HCT116 (cell line): ENCODE measurements at regions not wholly inside any gene's neighbourhood (a gene's known extent, or its start where the extent isn't known, plus 50 kb on each side); places are given as distances from the start of the nearest gene placed in this dataset.

Experiments
- ATAC-seq: fragments of 200-7000 bp; cut with Tn5 transposase; 2 replicates; pipeline ENCODE4 v1.9.1; 2020; ENCODE audit warnings: mild to moderate bottlenecking, moderate library complexity
- BruUV-seq: library from RNA; stranded (reverse); fragments of 400-500 nt; replicated peaks from 2 replicates; lab custom pipeline; 2021; lab: Mats Ljungman, UMichigan
- CTCF ChIA-PET: fragments of 300-600 bp; sonication (Branson Sonifier 250); formaldehyde crosslinking; loops from one replicate; lab custom pipeline; 2021; ENCODE audit warnings: antibody characterized with exemption; lab: Charles Lee
- POLR2A ChIA-PET: fragments of 300-600, 350-600 bp; sonication (Branson Sonifier 250); formaldehyde crosslinking; loops from one replicate; lab custom pipeline; 2021; ENCODE audit warnings: antibody characterized with exemption; lab: Charles Lee
- RAD21 ChIA-PET, 2 experiments: fragments of 300-600 bp; sonication (Branson Sonifier 250); formaldehyde crosslinking; loops; one replicate each; lab custom pipeline; 2023; ENCODE audit warnings: low total read pairs in 2 of 2; ENCODE audit not compliant: uncharacterized antibody in 2 of 2, unreplicated experiment in 2 of 2, low non-redundant PET in 1 of 2; lab: Charles Lee
- DNase-seq: peaks from one replicate; pipeline ENCODE4 v3.0.0-alpha.2; 2010; ENCODE audit warnings: low read depth, low spot score
- H2AFZ ChIP-seq: fragments of 200-600 bp; shearing (Covaris generic), sonication (generic); 2 replicates; pipeline ENCODE4 v1.6.1; 2017; ENCODE audit warnings: low read depth, mixed run types, mixed read lengths, antibody characterized with exemption, low read length; ENCODE audit not compliant: poor library complexity, severe bottlenecking
- H3K27ac ChIP-seq: 2 replicates; pipeline ENCODE4 v1.5.1; 2012; ENCODE audit warnings: low read depth, low read length
- H3K27me3 ChIP-seq: fragments of 200-600 bp; sonication (generic); 2 replicates; pipeline ENCODE4 v1.6.1; 2016; ENCODE audit warnings: mixed run types, low read length, mixed read lengths; ENCODE audit not compliant: insufficient read depth
- H3K36me3 ChIP-seq, 2 experiments: fragments of 200-500 bp in 1 of 2; fragments of 200-600 bp in 1 of 2; sonication (Bioruptor generic) in 1 of 2; sonication (generic) in 1 of 2; 2 replicates each; pipeline versions ENCODE4 v1.5.1 to v1.6.1; 2014 to 2016; ENCODE audit warnings: low read length in 2 of 2, inconsistent platforms in 1 of 2, mixed read lengths in 1 of 2, mixed run types in 1 of 2; ENCODE audit not compliant: insufficient read depth in 2 of 2, control insufficient read depth in 1 of 2
- H3K4me1 ChIP-seq, 2 experiments: fragments of 200-600 bp in 1 of 2; sonication (generic) in 1 of 2; 2 replicates each; pipeline versions ENCODE4 v1.5.1 to v1.6.1; 2012 to 2017; ENCODE audit warnings: low read length in 2 of 2, inconsistent platforms in 1 of 2, mild to moderate bottlenecking in 1 of 2, mixed read lengths in 1 of 2, mixed run types in 1 of 2, moderate library complexity in 1 of 2; ENCODE audit not compliant: insufficient read depth in 2 of 2, control insufficient read depth in 1 of 2
- H3K4me2 ChIP-seq: fragments of 200-600 bp; sonication (generic); 2 replicates; pipeline ENCODE4 v1.6.1; 2017; ENCODE audit warnings: mixed run types, low read length, mixed read lengths
- H3K4me3 ChIP-seq, 2 experiments: fragments of 200-600 bp in 1 of 2; sonication (generic) in 1 of 2; replicated peaks in 1 of 2; 2 replicates each; pipeline ENCODE4 v1.5.1; 2011 to 2016; ENCODE audit warnings: low read length in 2 of 2, control low read depth in 1 of 2, low read depth in 1 of 2, mild to moderate bottlenecking in 1 of 2, mixed read lengths in 1 of 2, mixed run types in 1 of 2
- H3K79me2 ChIP-seq: fragments of 200-600 bp; sonication (generic); 2 replicates; pipeline ENCODE4 v1.6.1; 2017; ENCODE audit warnings: mild to moderate bottlenecking, mixed run types, low read length, moderate library complexity, mixed read lengths; ENCODE audit not compliant: insufficient read depth
- H3K9ac ChIP-seq: fragments of 200-600 bp; sonication (generic); 2 replicates; pipeline ENCODE4 v1.6.1; 2016; ENCODE audit warnings: low read length, mixed read lengths
- H3K9me2 ChIP-seq: fragments of 200-600 bp; sonication (generic), shearing (Covaris generic); 2 replicates; pipeline ENCODE4 v1.6.1; 2017; ENCODE audit warnings: mixed run types, mild to moderate bottlenecking, moderate library complexity; ENCODE audit not compliant: insufficient read depth
- H3K9me3 ChIP-seq, 2 experiments: fragments of 200-500 bp in 1 of 2; fragments of 200-600 bp in 1 of 2; sonication (Bioruptor generic) in 1 of 2; sonication (generic) in 1 of 2; 2 replicates each; pipeline ENCODE4 v1.6.1; 2014 to 2017; ENCODE audit warnings: low read length in 2 of 2, mixed read lengths in 2 of 2, inconsistent platforms in 1 of 2, low read depth in 1 of 2, mild to moderate bottlenecking in 1 of 2, mixed run types in 1 of 2, moderate library complexity in 1 of 2; ENCODE audit not compliant: control insufficient read depth in 1 of 2, insufficient read depth in 1 of 2
- H4K20me1 ChIP-seq: fragments of 200-600 bp; sonication (generic), shearing (Covaris generic); 2 replicates; pipeline ENCODE4 v1.6.1; 2017; ENCODE audit warnings: mixed run types, mild to moderate bottlenecking, moderate library complexity; ENCODE audit not compliant: insufficient read depth
- ATF3 ChIP-seq: IDR thresholded peaks from 2 replicates; pipeline ENCODE4 v1.6.1; 2012
- CEBPB ChIP-seq: IDR thresholded peaks from 2 replicates; pipeline ENCODE4 v1.6.1; 2012; ENCODE audit warnings: low read depth
- EGR1 ChIP-seq: IDR thresholded peaks from 2 replicates; pipeline ENCODE4 v1.6.1; 2012; ENCODE audit warnings: low read depth
- ELF1 ChIP-seq: IDR thresholded peaks from 2 replicates; pipeline ENCODE4 v1.6.1; 2012; ENCODE audit warnings: low read depth, borderline replicate concordance
- EZH2phosphoT487 ChIP-seq: fragments of 200-600 bp; IDR thresholded peaks from 2 replicates; pipeline ENCODE4 v1.6.1; 2018; ENCODE audit warnings: antibody characterized with exemption, borderline replicate concordance
- FOSL1 ChIP-seq: IDR thresholded peaks from 2 replicates; pipeline ENCODE4 v1.6.1; 2012; ENCODE audit warnings: low read depth
- JUND ChIP-seq: IDR thresholded peaks from 2 replicates; pipeline ENCODE4 v1.6.1; 2012
- MAX ChIP-seq: IDR thresholded peaks from 2 replicates; pipeline ENCODE4 v1.6.1; 2012
- POLR2A ChIP-seq: IDR thresholded peaks from 2 replicates; pipeline ENCODE4 v1.7.0; 2011; ENCODE audit warnings: borderline replicate concordance; ENCODE audit not compliant: insufficient read depth, insufficient read length; ENCODE audit errors: extremely low read depth
- POLR2AphosphoS5 ChIP-seq: IDR thresholded peaks from 2 replicates; pipeline ENCODE4 v1.6.1; 2011; ENCODE audit warnings: mild to moderate bottlenecking, low read depth, low read length, moderate library complexity
- REST ChIP-seq: IDR thresholded peaks from 2 replicates; pipeline ENCODE4 v1.6.1; 2012; ENCODE audit warnings: low read depth
- SIN3A ChIP-seq: IDR thresholded peaks from 2 replicates; pipeline ENCODE4 v1.6.1; 2012; ENCODE audit warnings: low read depth
- SP1 ChIP-seq: IDR thresholded peaks from 2 replicates; pipeline ENCODE4 v1.6.1; 2012; ENCODE audit warnings: low read depth
- SRF ChIP-seq: IDR thresholded peaks from 2 replicates; pipeline ENCODE4 v1.6.1; 2012; ENCODE audit warnings: low read depth
- TCF7L2 ChIP-seq: IDR thresholded peaks from 2 replicates; pipeline ENCODE4 v1.7.0; 2011; ENCODE audit warnings: borderline replicate concordance, inconsistent platforms; ENCODE audit not compliant: insufficient read depth, insufficient read length; ENCODE audit errors: extremely low read depth
- YY1 ChIP-seq: IDR thresholded peaks from 2 replicates; pipeline ENCODE4 v1.6.1; 2011; ENCODE audit warnings: low read length, low read depth, moderate library complexity, mild to moderate bottlenecking; ENCODE audit not compliant: insufficient replicate concordance; ENCODE audit errors: extremely low read depth
- ZBTB33 ChIP-seq: IDR thresholded peaks from 2 replicates; pipeline ENCODE4 v1.6.1; 2011; ENCODE audit warnings: mild to moderate bottlenecking, low read length, moderate library complexity; ENCODE audit not compliant: insufficient replicate concordance; ENCODE audit errors: extremely low read depth
- ZFX ChIP-seq: fragments of 450-650 bp; IDR thresholded peaks from 2 replicates; pipeline ENCODE4 v1.6.1; 2017
- ZNF274 ChIP-seq: fragments of 200-500 bp; sonication (Bioruptor generic); IDR thresholded peaks from 2 replicates; pipeline ENCODE4 v1.6.1; 2014; ENCODE audit warnings: mild to moderate bottlenecking, low read depth, low read length, inconsistent platforms
- intact Hi-C: fragments of 100-400 bp; cut with micrococcal nuclease; formaldehyde crosslinking; loops from 2 replicates; pipeline ENCODE4 v1.10.0; 2022

- intact Hi-C loops = loop anchor here (10.0 kb wide), 1 partner anchor 486 kb away; no protein-coding TSS in a partner anchor
- POLR2A ChIA-PET = no interaction called here
- no peaks in the 10 kb centered on the region for H3K27me3 ChIP-seq
These were observed 168.5 kb upstream of the NUDT6 start for GRCh38 chr4:123090886-123091285.

More at GRCh38 chr4:123090886-123091285, 168.5 kb upstream of the NUDT6 start:
- BruUV-seq = no TSS peak
- Histone ChIP-seq H3K9me2 (no peaks in the 10 kb centered on the region), H3K9me3 (no peaks in the 10 kb centered on the region), H2AFZ (no peak overlapping the region), H3K4me3 (no peak overlapping the region), H3K4me2 (no peak overlapping the region), H3K36me3 (peaks cover 0 to 6% of the 10 kb centered on the region in 2 experiments; a peak in 1 of 4 replicates), H3K9ac (no peak overlapping the region), H4K20me1 (no peaks in the 10 kb centered on the region), H3K27ac (no peak overlapping the region), H3K4me1 (peaks cover 0 to 10% of the 10 kb centered on the region in 2 experiments; a peak in 1 of 4 replicates), H3K79me2 (no peaks in the 10 kb centered on the region)
- DNase-seq (no peak), ATAC-seq (no peak)
- ChIA-PET RAD21 (interaction anchor here in 1 of 2 experiments (0.6 kb wide), 1 partner anchor 16 kb away, joined by 4 read pairs; no protein-coding TSS in a partner anchor), CTCF (no interaction called here)
- TF ChIP-seq ELF1 (no peak), SIN3A (no peak), MAX (no peak), EGR1 (no peak), TCF7L2 (no peak), SP1 (no peak), ZBTB33 (no peak), ZNF274 (no peak), POLR2AphosphoS5 (no peak), REST (no peak), CEBPB (no peak), POLR2A (no peak), EZH2phosphoT487 (no peak), JUND (no peak), SRF (no peak), FOSL1 (no peak), YY1 (no peak), ATF3 (no peak), ZFX (no peak)
